GM21825 (cell line): ENCODE measurements at regions not wholly inside any gene's neighbourhood (a gene's known extent, or its start where the extent isn't known, plus 50 kb on each side); places are given as distances from the start of the nearest gene placed in this dataset.
"Not testable (repeated sequence)": the region's sequence is repeated elsewhere in the genome, so short reads cannot be mapped to it uniquely, and the experiment has no call there.

Source experiments
- ATAC-seq: cut with Tn5 transposase; IDR thresholded peaks from one replicate; pipeline ENCODE4 v1.9.1; 2021; ENCODE audit warnings: mild to moderate bottlenecking, moderate library complexity; ENCODE audit not compliant: unreplicated experiment

GRCh38 chr3:7999384-7999783 is 502.2 kb upstream of the LMCD1 start:
- no peak for ATAC-seq

DNA sequence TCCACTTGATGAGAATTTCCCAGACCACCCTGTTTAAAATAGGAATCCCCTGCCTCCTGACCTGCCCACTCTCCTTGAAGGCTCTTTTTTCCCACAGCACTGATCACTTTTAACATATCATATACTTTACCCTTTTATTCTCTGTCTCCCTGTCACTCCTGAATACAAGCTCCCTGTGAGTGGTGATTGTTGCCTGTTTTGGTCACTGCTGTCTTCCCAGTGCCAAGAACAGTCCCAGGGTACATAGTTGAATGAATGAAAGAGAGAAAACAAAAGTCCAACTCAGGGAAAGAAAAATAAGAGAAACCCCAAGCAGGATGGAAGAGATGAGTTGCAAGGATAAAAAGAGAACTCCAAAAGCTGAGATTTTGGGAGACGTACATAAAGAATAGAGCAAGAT is 500.3 kb upstream of the LMCD1 start:
- no peak for ATAC-seq

GRCh38 chr3:8001712-8002111 is 499.9 kb upstream of the LMCD1 start:
- no peak for ATAC-seq

DNA sequence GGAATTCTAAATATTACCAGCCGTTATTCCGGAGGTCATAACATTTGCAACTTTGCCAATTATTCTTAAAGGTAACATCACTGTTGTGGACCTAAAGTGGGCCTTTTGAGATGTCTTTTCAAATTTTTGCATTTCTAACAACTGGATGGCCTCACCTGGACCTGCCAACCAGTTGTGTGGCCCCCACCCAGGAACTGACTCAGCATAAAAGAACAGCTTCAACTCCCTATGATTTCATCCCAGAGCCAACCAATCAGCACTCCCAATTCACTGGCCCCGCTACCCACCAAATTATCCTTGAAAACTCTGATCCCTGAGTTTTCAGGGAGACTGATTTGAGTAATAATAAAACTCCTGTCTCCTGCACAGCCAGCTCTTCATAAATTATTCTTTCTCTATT is 489.7 kb upstream of the LMCD1 start:
- no peak for ATAC-seq

GRCh38 chr3:8020047-8020841 is 481.4 kb upstream of the LMCD1 start:
- no peak for ATAC-seq

- ATAC-seq: no peak
Observed at GRCh38 chr3:8027954-8028353, 473.7 kb upstream of the LMCD1 start.

DNA sequence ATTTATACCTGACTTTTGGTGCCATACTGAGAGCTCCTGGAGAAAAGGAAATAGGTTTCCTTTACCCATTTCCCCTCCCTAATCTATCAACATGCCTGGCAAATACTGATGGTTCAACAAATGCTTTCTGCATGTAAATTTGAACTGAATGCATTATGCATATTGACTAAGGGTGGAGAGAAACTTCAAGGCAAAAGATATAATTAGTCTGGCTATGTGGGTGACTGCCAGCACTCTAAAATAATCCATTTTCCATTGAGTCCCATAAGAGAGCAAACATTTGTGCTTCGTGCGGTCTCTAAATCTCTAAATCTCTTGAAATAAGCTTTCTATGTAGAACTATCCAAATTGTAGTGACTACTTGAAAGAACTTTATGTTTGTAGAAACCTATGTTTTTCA is 451.3 kb upstream of the LMCD1 start:
- no peak for ATAC-seq

DNA sequence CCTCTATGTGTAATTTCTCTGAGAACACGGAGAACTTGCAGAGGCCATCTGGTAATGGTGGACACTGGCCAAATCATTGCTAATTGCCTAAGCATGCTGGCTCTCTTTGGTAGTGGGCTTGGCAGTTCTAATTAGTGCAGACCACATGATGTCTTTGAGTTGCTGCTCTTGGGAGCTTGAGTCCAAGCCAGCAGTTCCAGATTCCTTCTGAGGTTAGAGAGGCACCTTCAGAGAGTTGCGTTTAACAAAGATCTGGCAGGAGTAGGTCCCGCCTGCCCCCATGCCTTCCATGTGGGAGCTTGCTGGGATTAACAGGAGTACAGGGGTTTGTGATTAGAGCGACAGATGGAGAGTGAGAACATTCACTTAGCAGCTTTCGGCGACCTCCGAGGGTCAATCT is 449.0 kb upstream of the LMCD1 start:
- ATAC-seq: no peak

GRCh38 chr3:8068135-8068534 is 433.5 kb upstream of the LMCD1 start:
- not testable (repeated sequence) for ATAC-seq

DNA sequence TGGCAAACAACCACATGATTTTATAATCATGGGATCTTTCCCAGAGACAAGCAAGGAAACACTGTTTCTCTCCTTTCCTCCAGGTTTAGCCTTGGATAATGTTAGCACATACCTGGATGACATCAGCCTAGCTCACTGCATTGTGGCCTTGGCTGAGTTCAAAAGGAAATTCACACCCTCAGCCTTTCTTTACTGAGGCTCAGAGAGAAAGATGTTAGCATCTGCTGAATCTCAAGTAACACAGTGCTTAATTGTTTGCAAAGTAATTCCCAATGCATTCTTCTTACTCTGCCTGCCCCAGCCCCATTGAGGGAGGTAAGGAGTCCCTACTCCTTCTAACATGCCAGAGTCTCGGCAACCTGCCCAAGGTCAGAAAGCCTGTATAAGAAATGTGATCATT is 432.2 kb upstream of the LMCD1 start:
- ATAC-seq: no peak

GRCh38 chr3:8070011-8070410 is 431.6 kb upstream of the LMCD1 start:
- ATAC-seq: no peak

- ATAC-seq: not testable (repeated sequence)
Observed at GRCh38 chr3:8074740-8075139, 426.9 kb upstream of the LMCD1 start.

GRCh38 chr3:8077126-8077525 is 424.5 kb upstream of the LMCD1 start:
- ATAC-seq: no peak

DNA sequence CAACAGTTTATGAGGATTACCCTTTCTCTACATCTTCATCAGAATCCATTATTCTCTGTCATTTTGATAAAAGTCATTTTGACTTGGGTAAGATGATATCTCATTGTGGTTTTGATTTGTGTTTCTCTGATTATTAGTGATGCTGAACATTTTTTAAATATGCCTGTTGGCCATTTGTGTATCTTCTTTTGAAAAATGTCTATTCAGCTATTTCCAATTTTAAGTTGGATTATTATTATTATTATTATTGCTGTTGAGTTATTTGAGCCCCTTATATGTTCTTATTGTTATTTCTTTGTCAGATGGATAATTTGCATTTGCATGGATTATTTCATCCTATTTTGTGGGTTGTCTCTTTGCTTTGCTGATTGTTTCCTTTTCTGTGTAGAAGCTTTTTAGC is 421.2 kb upstream of the LMCD1 start:
- ATAC-seq: no peak

- ATAC-seq: no peak
Observed at GRCh38 chr3:8085498-8085897, 416.1 kb upstream of the LMCD1 start.

DNA sequence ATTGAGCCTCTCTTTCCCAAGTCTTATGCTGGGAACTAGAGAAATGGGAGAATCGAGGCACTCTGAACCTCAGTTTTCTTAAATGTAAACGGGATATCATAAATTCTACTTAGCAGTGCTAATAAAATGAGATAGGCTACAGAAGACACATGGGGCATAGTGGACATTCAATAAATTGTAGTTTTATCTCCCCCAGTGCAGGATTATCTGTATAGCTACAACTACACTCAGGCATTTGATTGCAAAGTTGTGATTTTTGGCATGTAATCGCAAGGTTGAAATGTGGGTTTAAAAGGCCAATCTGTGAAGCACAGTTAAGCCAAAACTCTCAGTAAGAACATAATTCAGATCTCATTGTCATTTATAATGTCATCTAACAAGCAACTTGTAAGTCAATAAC is 413.7 kb upstream of the LMCD1 start:
- ATAC-seq: no peak

- ATAC-seq: no peak
Observed at GRCh38 chr3:8094415-8094814, 407.2 kb upstream of the LMCD1 start.

- no peak for ATAC-seq
Observed at GRCh38 chr3:8095724-8096123, 405.9 kb upstream of the LMCD1 start.

DNA sequence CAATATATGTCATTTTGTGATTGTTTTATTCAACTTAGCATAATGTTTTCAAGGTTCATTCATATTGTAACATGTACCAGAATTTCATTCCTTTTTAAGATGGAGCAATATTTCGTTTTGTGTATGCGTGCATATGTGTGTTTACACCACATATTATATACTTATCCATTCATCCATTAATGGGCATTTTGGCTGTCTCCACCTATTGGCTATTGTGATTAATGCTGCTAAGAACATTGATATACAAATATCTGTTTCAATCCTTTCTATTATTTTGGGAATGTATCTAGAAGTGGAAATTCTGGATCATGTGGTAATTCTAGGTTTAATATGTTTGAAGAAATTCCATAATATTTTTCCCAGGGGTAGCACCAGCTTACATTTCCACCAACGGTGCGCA is 403.9 kb upstream of the LMCD1 start:
- ATAC-seq: no peak

DNA sequence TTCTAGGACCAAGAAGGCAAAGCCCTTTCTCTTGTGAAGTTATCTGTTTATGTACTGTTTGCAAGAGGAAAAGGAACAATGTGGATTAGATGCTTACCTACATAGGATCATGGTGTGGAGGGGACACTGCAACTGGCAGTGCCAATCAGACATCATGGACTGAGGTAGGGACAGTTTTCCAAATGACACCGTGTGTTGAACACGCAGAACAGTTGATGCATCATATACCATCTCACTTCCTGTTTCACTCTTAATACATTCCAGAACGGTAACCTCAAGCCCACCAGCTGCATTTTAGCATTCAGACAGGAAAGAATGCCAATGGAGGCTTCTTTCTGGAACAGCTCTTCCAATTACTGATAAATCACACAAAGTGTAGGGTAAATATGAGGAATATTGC is 397.7 kb upstream of the LMCD1 start:
- no peak for ATAC-seq

DNA sequence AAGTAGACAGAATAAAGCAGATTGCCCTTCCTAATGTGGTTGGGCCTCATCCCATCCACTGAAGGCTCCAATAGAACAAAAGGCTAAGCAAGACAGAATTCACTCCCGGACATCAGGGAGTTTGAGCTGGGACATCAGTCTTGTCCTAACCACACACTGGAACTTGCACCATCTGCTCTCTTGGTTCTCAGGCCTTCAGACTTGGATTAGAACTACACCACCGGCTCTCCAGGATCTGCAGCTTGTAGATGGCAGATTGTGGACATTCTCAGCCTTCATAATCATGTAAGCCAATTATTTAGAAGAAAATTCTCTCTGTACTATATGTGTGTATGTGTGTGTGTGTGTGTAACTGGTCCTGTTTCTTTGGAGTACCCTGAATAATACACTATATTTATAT is 394.7 kb upstream of the LMCD1 start:
- ATAC-seq: no peak

- ATAC-seq: peak; percentile 98
Observed at GRCh38 chr3:8110966-8111798, 390.4 kb upstream of the LMCD1 start.
